HG02571 (cell line): ENCODE measurements at regions not wholly inside any gene's neighbourhood (a gene's known extent, or its start where the extent isn't known, plus 50 kb on each side); places are given as distances from the start of the nearest gene placed in this dataset.

Experiments
- ATAC-seq: cut with Tn5 transposase; IDR thresholded peaks from one replicate; pipeline ENCODE4 v1.9.1; 2021; ENCODE audit warnings: mild to moderate bottlenecking, moderate library complexity; ENCODE audit not compliant: unreplicated experiment

DNA sequence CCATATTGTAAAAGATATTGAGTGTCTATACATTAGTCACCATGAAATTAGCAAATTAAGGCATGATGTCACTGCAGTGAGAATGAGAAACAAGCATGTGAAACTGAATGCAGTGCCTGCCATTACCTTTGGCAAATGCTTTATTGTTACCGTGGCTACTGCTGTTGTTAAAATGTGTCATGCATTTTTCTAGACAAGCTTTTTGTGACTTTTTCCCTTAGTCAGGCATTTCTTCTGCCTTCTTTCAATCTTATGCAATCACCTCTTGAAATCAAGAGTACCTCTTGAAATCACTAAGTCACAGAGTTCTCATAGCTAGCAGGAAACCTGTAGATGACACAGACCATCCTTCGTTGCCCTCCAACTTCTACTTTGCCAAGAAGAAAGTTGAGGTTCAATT is 461.7 kb upstream of the TENM4 start:
- no peak for ATAC-seq

DNA sequence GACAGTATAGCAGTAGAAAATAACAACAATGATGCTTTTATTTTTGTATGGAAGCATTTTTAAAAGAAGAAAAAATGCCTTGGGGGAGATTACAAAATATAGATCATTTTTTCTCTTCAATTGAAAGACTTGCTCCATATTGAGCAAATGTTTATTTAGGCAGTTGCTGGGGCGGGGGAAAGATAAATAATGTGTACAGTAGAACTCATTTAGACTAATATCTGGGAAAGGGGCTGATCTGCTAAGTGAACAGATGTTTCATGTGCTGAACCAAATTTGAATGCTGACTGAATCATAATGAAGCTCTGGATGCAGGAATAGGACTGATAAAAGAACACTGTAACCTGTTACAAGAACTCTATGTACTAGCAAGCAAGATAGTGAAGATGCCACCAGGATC is 457.1 kb upstream of the TENM4 start:
- no peak for ATAC-seq

DNA sequence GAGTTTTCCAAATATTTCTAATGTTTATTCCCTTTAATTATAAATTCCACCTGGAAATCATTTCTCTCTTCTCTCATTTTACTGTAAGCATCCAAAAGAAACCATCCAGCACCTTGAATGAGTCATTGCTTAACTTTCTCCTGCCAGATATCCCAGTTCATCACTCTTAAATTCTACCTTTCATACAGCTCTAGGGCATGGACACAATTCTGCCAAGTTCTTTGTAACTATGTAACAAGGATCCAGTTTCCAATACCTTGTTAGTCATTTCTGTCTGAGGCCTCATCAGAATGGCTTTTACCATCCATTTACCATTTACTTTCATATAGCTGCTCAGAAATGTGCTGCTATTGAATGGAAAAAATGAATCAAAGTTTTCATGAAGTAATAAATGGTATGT is 455.4 kb upstream of the TENM4 start:
- no peak for ATAC-seq

DNA sequence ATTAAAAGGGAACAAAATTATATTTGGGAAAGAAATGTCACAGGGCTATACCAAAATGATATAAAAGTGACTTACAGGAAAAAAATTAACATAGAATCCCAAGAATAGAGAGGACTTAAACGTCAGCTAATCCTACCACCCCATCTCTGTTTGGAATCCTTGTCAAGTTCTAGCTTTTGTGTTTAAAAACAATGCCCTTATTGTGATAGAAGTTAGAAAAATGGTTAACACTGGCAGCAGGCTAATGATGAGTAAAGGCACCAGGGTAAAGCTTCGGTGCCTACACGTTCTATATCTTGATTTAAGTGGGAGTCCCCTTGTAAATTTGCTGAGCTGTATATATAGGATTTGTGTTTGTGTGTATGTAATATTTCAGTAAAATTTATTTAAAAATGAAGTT is 453.3 kb upstream of the TENM4 start:
- no peak for ATAC-seq

DNA sequence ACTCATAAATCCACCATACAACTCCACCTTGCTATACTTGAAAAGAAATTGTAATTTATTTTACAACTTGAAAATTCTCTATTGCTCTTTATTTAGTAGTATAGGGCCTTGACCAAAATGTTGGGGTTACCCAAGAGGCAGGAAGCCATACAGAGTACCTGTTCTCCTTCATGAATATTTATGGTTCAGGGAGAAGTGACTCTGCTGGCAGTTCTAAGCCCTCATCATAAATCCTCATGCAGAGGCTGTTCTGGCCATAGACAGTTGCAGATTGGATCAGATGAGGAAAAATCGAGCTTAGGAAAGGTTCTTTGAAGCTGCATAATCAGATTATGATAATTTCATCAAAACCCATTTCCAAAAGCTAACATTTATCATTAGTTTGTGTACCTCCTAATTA is 449.4 kb upstream of the TENM4 start:
- no peak for ATAC-seq

DNA sequence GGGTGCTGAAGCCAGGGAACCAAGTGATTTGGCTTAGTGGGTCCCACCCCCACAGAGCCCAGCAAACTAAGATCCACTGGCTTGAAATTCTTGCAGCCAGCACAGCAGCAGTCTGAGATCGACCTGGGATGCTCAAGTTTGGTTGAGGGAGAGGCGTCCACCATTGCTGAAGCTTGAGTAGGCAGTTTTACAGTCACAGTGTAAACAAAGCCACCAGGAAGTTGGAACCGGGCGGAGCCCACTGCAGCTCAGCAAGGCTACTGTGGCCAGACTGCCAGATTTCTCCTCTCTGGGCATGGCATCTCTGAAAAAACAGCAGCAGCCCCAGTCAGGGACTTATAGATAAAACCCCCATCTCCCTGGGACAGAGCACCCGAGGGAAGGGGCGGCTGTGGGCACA is 424.1 kb upstream of the TENM4 start:
- no peak for ATAC-seq

DNA sequence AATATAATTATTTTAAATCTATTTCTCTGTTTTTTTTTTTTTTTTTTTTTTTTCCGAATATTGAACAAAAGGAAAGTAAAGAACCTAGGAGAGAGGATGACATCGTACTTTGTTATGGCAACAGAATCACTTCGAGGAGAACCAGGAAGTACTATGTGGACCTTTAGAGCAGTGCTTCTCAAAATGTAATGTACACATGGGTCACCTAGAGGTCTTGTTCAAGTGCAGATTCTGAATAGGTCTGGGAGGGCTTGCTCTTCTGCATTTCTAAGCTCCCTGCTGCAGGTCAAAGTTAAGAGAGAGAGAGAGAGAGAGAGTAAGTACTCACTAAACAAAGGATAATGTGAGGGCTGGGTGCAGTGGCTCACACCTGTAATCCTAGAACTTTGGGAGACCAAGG is 419.5 kb upstream of the TENM4 start:
- no peak for ATAC-seq

DNA sequence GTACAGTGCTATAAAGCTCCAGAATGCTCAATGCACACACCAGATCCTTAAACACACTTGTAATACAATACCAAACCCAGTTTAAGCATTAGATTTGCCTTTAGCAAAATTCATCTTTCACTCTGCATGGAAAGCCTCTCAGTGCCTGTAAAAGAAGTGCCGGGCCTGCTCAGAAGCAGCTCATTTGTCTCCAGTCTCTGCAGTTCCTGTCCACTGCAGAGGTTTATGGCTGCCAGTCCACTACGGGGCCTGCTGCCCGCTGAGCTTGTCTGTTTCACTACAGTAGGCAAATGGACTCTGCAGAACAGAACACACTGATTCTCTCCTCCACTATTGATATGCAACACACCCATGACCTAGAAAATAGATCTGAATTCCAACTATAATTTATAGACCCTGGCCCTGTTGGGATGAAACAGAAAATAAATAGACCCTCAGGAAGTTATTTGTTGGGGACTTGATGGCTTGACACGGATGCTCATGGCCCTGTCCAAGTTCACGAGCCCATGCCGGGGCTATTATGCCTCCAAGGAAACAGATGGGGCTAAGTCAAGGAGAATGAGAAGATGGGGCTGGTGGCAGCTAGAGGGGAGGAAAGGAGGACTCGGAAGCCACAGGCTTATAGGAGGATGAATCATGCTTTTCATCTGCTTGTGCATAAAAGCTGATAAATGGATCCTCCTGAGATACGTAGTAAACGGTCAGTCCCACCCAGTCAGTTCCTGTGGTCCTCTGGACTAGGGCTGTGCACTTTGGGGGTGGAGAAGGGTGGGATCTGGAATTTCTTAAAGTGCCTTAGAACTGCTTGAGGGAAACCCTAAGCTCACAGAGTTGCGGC is 416.8 kb upstream of the TENM4 start:
- no peak for ATAC-seq

DNA sequence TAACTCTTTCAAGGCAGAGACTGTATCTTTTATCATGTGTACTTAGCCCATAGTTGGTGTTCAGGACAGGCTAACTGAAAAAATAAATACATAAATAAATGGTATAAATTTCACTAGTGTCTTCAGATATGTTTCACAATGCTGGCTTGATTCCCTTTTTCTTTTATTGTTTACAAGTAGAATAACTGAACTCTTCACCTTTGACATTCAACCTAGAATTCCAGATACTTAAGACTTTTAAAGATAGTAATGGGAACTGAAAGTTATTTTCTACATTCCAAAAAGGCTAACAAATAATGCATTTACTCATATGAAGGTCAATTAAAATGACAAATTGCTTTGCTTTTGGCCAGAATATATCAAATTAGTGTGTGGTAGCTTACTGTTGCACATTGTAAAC is 411.3 kb upstream of the TENM4 start:
- ATAC-seq = no peak

DNA sequence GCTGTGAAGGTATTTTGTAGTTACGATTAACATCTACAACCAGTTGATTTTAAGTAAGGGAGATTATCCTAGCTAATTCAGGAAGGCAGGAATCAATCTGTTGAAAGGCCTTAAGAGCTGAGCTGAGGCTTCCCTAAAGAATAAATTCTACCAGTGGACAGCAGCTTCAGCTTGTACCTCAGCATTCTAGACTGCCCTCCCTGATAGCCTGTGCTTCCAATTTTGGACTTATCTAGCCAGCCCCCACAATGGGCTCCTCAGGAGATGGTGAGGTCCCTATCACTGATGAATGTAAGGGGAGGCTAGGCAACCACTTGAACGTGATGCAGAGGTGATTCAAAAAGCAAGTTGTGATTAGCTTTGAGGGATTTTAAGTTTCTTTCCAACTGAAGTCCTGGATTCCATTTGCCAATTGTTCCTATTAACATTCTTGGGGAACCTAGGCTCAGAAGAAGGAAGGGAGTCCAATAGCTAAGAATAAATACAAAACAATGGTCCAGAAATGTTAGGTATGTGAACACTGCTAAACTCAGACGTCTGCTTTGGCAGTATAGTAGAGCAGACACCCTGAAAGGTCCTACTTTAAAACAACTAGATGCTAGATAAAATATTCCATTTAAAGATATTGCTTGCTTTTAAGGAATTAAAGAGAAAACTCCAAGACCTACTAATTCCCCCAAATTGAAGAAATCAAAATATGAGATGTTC is 404.3 kb upstream of the TENM4 start:
- ATAC-seq = no peak

DNA sequence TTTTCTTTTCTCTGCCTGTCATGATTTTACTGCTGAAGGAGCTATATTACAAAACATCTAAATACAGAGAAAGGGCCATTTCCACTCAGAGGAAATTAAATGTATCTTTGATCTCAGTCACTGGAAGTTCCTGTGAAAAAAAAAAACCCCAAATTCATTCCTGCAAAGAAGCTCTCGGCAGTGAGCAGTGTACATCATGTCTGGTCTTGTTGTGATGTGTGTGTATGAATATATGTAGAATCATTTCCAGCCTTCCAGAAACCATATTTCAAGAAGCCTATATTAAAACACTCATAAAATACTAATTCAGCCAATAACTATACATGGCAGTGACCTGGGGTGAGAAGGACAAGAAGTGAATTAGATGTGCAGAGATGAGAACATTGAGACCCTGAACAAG is 393.2 kb upstream of the TENM4 start:
- ATAC-seq = no peak

DNA sequence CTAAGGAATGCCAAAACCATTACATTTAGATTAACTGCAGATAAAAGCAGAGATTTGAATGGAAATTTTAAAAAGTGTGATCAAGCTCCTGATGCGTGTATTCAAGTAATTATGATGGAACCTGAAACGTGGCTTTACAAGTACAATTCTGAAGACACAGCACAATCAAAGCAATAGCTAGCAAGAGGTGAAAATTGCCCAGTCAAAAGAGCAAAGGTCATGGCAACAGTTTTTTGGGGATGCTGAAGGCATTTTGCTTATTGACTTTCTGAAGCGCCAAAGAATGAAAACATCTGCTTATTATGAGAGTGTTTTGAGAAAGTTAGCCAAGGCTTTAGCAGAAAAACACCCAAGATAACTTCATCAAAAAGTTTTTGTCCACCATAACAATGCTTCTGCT is 389.6 kb upstream of the TENM4 start:
- ATAC-seq = no peak

DNA sequence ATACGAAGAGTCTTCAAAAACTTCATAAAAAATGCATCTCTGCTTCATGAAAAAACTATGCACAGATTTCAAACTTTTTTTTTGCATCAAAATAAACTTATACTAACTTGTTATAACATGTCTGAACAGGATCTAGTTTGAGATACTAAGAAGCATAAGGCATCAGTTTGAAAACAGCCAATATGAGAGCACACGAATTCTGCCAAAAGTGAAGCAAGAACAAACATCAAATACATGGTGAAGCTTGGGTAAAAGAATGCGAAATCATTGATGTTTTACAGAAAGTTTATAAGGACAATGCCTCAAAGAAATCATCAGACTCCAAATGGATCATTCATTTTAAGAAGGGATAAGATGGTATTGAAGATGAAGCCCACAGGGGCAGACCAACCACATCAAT is 389.1 kb upstream of the TENM4 start:
- no peak for ATAC-seq

DNA sequence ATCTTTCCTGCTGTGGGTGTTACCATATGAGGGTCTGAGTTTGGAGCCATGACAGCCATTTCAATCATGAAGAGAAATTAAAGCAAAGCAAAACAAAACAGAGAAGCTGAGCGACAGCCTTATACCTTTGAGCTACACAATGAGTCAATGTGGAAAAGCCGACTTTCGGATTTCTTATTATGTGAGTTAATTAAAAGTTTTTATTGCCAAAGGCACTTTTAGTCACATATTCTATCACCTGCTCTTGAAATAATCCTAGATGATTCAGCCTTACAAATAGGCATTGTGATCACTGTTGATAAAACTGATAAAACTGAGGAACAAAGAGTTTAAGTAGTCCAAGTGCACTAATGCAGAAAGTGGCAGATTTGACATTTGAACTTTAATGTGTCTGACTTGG is 381.9 kb upstream of the TENM4 start:
- ATAC-seq = no peak

DNA sequence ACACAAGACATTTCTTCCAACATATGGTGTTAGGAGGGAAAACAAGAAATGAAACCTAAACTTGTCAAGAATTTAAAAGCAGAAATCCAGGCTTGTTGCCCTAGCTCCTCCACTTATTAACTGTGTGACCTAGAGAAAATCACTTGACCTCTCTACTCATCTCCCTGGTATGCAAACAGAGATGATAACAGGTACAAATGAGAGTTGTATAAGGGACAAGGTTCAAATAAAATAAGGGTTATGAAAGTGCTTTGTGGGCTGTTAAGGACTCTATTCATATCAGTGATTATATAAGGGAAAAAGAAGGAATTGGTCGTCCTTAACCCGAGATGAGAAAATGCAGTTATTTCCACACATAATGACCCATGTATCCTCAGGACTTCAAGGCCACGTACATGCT is 372.7 kb upstream of the TENM4 start:
- ATAC-seq = no peak

DNA sequence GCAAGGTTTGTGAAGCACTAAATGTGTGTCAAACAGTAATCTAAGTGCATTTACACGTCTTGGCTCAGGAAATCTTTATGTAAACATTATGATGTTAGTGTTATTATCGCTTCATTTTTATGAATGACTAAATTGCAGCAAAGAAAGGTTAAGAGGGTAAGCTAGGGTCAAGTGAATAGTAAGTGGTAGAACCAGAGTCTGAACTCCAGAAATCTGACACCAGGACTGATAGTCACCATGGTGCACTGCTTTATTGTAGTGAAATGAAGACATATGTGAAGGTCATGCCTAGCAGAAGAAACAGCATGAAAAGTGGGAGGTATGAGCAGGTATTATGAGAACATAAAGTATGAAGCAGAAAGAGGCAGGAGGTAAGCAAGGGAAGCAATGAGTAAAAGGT is 368.7 kb upstream of the TENM4 start:
- ATAC-seq = no peak

DNA sequence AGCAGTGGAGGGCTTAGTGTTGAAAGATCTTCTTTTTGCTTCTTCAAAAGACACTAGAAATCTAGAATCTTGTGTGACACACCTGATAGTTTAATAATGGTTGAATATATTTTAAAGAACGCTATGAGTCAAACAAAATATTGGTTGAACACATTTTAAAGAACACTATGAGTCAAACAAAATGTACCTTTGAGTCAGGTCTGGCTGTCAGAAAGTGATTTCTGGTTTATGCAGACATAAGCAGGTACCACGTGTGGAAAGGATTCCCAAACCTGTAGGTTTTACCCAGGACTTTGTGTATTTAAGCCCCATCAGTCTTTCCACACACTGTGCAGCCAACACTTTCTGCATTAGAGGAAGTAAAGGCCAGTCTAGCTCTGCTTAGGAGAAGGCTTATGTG is 366.7 kb upstream of the TENM4 start:
- no peak for ATAC-seq

DNA sequence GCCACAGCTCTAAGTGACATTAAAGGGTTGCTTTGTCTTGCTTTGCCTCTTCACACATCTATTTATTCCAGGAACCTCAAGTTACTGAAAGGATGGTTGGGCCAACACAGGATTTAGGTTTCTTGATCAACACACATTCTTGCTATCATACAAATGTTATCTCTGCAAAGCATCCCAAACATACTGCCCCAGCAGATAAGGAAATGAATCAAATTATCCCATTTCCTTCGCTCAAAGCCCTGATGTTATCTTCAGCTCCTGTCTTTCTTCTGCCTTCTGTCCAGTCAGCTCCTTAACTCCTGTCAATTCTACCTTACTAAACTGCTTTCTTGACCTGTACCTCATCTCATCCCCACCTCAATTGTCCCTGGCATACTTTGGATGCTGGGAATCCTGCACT is 355.9 kb upstream of the TENM4 start:
- no peak for ATAC-seq

DNA sequence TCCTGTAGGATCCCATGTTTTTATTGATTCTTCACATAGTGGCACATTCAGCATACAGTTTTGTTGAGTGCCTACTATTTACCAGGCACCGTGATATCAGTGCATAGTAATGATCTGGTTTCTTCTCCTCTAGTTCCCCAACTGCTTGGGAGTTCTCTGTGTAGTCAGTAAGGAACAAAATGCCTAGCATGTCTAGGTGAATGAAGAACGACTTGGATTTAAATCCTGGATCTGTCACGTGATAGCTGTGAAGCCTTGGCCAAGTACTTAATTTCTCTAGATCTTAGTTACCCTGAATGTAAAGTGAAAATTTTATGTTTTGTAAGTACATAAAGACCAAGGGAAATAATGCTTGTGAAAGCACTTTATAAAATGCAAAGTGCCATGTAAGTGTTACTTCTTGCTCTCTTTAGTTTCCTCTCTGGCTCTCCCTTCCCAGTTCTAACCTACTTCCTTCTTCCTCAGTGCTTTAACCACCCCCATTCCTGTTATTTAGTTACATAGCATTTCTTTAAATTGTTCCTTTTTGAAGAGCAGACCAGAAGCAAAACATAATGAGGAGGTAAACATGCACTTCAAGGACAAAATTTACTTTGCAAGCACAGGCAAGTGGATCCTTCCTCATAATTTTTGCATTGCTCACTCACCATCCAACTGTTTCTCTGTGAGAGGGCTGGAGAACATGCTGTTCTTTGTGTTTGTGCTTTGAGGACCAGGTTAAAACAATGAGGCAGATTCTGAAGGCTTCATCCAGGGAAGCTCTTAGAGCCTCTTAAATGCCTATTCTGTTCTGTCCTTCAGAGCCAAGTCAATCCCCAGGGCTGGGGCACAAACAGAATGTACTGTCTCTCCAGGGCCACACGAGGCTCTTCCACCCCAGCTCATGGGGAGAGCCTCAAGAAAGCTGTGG is 353.9 kb upstream of the TENM4 start:
- ATAC-seq = no peak

DNA sequence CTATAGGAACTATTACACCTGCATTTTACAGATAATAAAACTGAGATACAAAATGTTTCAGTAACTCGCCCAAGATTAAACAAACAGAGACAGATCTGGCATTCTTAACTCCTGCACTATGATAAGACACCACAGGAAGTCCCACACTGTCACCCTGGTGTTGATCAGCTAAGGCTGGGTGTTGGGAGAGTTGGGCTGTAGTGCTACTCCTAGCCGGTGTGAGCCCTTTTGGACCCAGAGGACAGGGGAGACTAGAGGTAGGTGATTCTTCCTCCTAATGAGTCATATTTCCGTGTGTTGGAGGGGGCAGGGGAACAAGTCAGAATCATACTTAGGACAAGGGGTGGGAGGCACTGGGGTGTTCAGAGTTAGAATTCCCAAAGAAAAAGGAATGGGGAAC is 353.2 kb upstream of the TENM4 start:
- no peak for ATAC-seq

DNA sequence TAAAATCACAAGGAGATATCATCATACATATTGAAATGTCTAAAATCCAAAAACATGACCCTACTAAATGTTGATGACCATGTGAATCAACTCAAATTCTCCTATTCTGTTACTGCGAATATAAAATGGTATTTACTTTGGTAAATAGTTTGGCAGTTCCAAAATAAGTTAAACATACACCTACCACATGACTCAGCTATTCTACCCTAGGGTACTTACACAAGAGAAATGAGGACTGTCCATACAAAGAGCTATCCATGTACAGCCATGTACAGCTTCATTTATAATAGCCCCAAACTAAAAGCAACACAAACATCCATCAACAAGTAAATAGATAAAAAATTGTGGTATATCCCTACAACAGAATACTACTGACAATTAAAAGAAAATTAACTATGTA is 346.1 kb upstream of the TENM4 start:
- ATAC-seq = no peak

DNA sequence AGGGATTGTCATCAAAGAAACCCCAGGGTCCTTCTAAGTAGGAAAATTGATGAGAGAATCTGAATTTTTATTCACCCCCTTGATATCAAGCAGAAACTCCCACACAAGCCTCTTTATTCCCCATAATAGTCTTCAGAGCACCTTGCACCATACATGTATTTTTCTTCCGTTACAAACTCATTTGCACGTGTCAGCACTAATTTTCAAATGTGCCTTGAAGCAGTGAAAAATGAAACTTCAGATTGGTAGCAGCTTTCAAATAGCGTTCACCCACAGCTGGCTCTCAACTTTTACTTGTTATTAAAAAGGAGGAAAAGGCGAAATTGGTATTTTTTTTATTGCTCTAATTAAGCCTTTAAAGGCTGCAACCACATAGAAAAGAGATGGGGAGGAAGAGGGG is 343.0 kb upstream of the TENM4 start:
- no peak for ATAC-seq
